Kidney (tissue), 13 donors: ENCODE measurements at regions not wholly inside any gene's neighbourhood (a gene's known extent, or its start where the extent isn't known, plus 50 kb on each side); places are given as distances from the start of the nearest gene placed in this dataset.

Source experiments
- DNase-seq, 5 donors: peaks; one replicate each; pipeline ENCODE4 v3.0.0-alpha.2; 2013 to 2020
- FAIRE-seq: peaks from 2 replicates; lab custom pipeline; 2012; peaks lifted over from hg19 to GRCh38; lab: Jason Lieb, UNC
- H3K27ac ChIP-seq, 2 donors: one replicate each; pipeline ENCODE4 v1.7.0; 2013; ENCODE audit warnings: low read depth in 2 of 2, low read length in 2 of 2, inconsistent platforms in 1 of 2
- H3K27me3 ChIP-seq: one replicate; pipeline ENCODE4 v1.7.1; 2013; ENCODE audit warnings: low read length, inconsistent platforms; ENCODE audit not compliant: control insufficient read depth, insufficient read depth
- H3K36me3 ChIP-seq, 3 donors: one replicate each; pipeline versions ENCODE4 v1.7.0 to v1.7.1; 2013; ENCODE audit warnings: low read length in 3 of 3, control low read depth in 1 of 3, inconsistent platforms in 1 of 3; ENCODE audit not compliant: insufficient read depth in 3 of 3, control insufficient read depth in 2 of 3
- H3K4me1 ChIP-seq, 3 donors: one replicate each; pipeline versions ENCODE4 v1.7.0 to v1.7.1; 2013; ENCODE audit warnings: low read length in 3 of 3, inconsistent platforms in 1 of 3, low read depth in 1 of 3; ENCODE audit not compliant: control insufficient read depth in 2 of 3, insufficient read depth in 2 of 3
- H3K4me3 ChIP-seq, 3 donors: one replicate each; pipeline versions ENCODE4 v1.7.0 to v1.8.1; 2013; ENCODE audit warnings: low read length in 3 of 3, control low read depth in 1 of 3, inconsistent platforms in 1 of 3
- H3K9ac ChIP-seq, 3 donors: one replicate each; pipeline versions ENCODE4 v1.7.0 to v1.7.1; 2013; ENCODE audit warnings: low read length in 3 of 3, control low read depth in 1 of 3, inconsistent platforms in 1 of 3
- H3K9me3 ChIP-seq, 3 donors: one replicate each; pipeline versions ENCODE4 v1.7.0 to v1.7.1; 2013; ENCODE audit warnings: low read length in 3 of 3, control low read depth in 1 of 3, inconsistent platforms in 1 of 3; ENCODE audit not compliant: control insufficient read depth in 2 of 3, insufficient read depth in 1 of 3
- CTCF ChIP-seq: IDR thresholded peaks from 3 replicates; pipeline ENCODE4 v1.5.1; 2012; ENCODE audit warnings: mild to moderate bottlenecking, moderate library complexity, borderline replicate concordance; ENCODE audit not compliant: insufficient read depth; ENCODE audit errors: extremely low read depth
- intact Hi-C: fragments of 100-400 bp; cut with DNase I; formaldehyde crosslinking; loops from one replicate; pipeline ENCODE4 v1.11.1; 2022
- donor health status: control.
- donor health status: control.
- donor health status: control.
- donor health status: control.
- donor health status: control.
- donor health status: DM: yes; HTN: yes; CAD: no.
- donor health status: Normal renal cell carcinoma (clear cell type).

- no peaks in the 10 kb centered on the region for H3K27me3 ChIP-seq
- no peaks in the 10 kb centered on the region for H3K9me3 ChIP-seq
- DNase-seq: no peak
- H3K9ac ChIP-seq: no peak overlapping the region
- no peak overlapping the region for H3K27ac ChIP-seq
- H3K4me3 ChIP-seq: no peak overlapping the region
- no peak for TF ChIP-seq CTCF
- no peak for FAIRE-seq
- intact Hi-C loops: no loop called here
- no peaks in the 10 kb centered on the region for H3K36me3 ChIP-seq
- H3K4me1 ChIP-seq: no peaks in the 10 kb centered on the region
These were observed 306.4 kb downstream of the NXPE2 start for GRCh38 chr11:114984611-114985163.

DNA sequence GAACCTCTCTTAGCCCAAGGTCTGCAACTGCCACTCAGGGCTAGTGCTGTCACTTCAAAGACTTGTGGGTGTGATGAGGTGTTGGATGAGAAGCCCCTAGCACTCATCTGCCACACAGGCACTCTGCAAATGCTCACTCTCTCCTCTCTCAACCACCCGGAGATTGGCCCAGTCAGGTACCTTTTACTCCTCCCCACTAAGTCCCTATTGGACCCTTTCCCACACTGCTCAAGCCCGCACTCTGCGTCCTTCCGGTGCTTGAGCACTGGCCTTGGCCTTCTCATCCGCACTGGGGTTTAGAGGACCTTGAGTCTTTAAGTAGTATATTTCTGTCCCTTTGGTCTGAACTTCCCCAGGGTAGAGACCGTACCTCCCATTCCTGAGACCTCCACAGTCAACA, 308.0 kb downstream of the NXPE2 start:
- H3K9me3 ChIP-seq: no peaks in the 10 kb centered on the region
- no peak for DNase-seq
- H3K4me3 ChIP-seq: no peak overlapping the region
- H3K4me1 ChIP-seq: no peaks in the 10 kb centered on the region
- TF ChIP-seq CTCF: no peak
- H3K9ac ChIP-seq: no peak overlapping the region
- no peak overlapping the region for H3K27ac ChIP-seq
- no peaks in the 10 kb centered on the region for H3K27me3 ChIP-seq
- H3K36me3 ChIP-seq: no peaks in the 10 kb centered on the region
- intact Hi-C loops: no loop called here
- no peak for FAIRE-seq

- Histone ChIP-seq H3K9me3 (no peaks in the 10 kb centered on the region), H3K27ac (no peak overlapping the region), H3K4me3 (no peak overlapping the region), H3K36me3 (no peaks in the 10 kb centered on the region), H3K27me3 (no peaks in the 10 kb centered on the region), H3K4me1 (no peaks in the 10 kb centered on the region), H3K9ac (no peak overlapping the region)
- no peak for TF ChIP-seq CTCF
- DNase-seq: no peak
- intact Hi-C loops: no loop called here
- FAIRE-seq: no peak
These were observed 308.9 kb downstream of the NXPE2 start for GRCh38 chr11:114987186-114987760.

GRCh38 chr11:114988644-114989043, 310.3 kb downstream of the NXPE2 start:
- intact Hi-C loops: no loop called here
- FAIRE-seq (no peak), DNase-seq (peak in 2 of 5 donors; percentile 16 to 18)
- Histone ChIP-seq H3K4me3 (no peak overlapping the region), H3K9ac (no peak overlapping the region), H3K9me3 (no peaks in the 10 kb centered on the region), H3K27ac (no peak overlapping the region), H3K36me3 (no peaks in the 10 kb centered on the region), H3K27me3 (no peaks in the 10 kb centered on the region), H3K4me1 (no peaks in the 10 kb centered on the region)
- no peak for TF ChIP-seq CTCF
